SW 1271 (cell line): ENCODE measurements at regions not wholly inside any gene's neighbourhood (a gene's known extent, or its start where the extent isn't known, plus 50 kb on each side); places are given as distances from the start of the nearest gene placed in this dataset.
"Not testable (repeated sequence)": the region's sequence is repeated elsewhere in the genome, so short reads cannot be mapped to it uniquely, and the experiment has no call there.

Experiments
- DNase-seq, 2 experiments: peaks; one replicate each; lab custom pipeline; 2025; lab: John Stamatoyannopoulos, UW

- no peak for DNase-seq
Observed at GRCh38 chr1:30249446-30250337, 473.7 kb downstream of the MATN1 start.

- DNase-seq, result no peak
Observed at GRCh38 chr1:30248774-30249173, 474.6 kb downstream of the MATN1 start.

- no peak for DNase-seq
Observed at GRCh38 chr1:30248373-30248772, 475.0 kb downstream of the MATN1 start.

- DNase-seq, result no peak
Observed at GRCh38 chr1:30244801-30245200, 478.6 kb downstream of the MATN1 start.

- DNase-seq, result no peak
Observed at GRCh38 chr1:30242722-30243457, 480.5 kb downstream of the MATN1 start.

GRCh38 chr1:30242168-30242567 lies 481.2 kb downstream of the MATN1 start:
- DNase-seq, result no peak

- DNase-seq, result no peak
Observed at GRCh38 chr1:30241681-30242080, 481.7 kb downstream of the MATN1 start.

- no peak for DNase-seq
Observed at GRCh38 chr1:30234091-30234490, 489.3 kb downstream of the MATN1 start.

- DNase-seq, result peak in 1 of 2 experiments; percentile 0
Observed at GRCh38 chr1:30232288-30232899, 491.0 kb downstream of the MATN1 start.

- DNase-seq, result no peak
Observed at GRCh38 chr1:30229960-30230359, 493.4 kb downstream of the MATN1 start.

- no peak for DNase-seq
Observed at GRCh38 chr1:30229557-30229956, 493.8 kb downstream of the MATN1 start.

GRCh38 chr1:30226648-30227047 lies 496.7 kb downstream of the MATN1 start:
- DNase-seq, result no peak

GRCh38 chr1:30225357-30225756 lies 498.0 kb downstream of the MATN1 start:
- DNase-seq, result no peak

- DNase-seq, result no peak
Observed at GRCh38 chr1:30219675-30220074, 503.7 kb downstream of the MATN1 start.

GRCh38 chr1:30218438-30218837 lies 504.9 kb downstream of the MATN1 start:
- no peak for DNase-seq

GRCh38 chr1:30216602-30217001 lies 506.8 kb downstream of the MATN1 start:
- no peak for DNase-seq

- no peak for DNase-seq
Observed at GRCh38 chr1:30213936-30214335, 509.4 kb downstream of the MATN1 start.

- DNase-seq, result not testable (repeated sequence)
Observed at GRCh38 chr1:30207962-30208361, 515.4 kb downstream of the MATN1 start.

GRCh38 chr1:30206631-30207030 lies 516.8 kb downstream of the MATN1 start:
- DNase-seq, result not testable (repeated sequence)

GRCh38 chr1:30204916-30205315 lies 518.5 kb downstream of the MATN1 start:
- not testable (repeated sequence) for DNase-seq

- DNase-seq, result no peak
Observed at GRCh38 chr1:30201015-30201414, 522.4 kb downstream of the MATN1 start.

GRCh38 chr1:30200161-30200560 lies 523.2 kb downstream of the MATN1 start:
- DNase-seq, result no peak

GRCh38 chr1:30199563-30199962 lies 523.8 kb downstream of the MATN1 start:
- DNase-seq, result no peak
